Adrenal gland (tissue), 5 donors: ENCODE measurements at regions not wholly inside any gene's neighbourhood (a gene's known extent, or its start where the extent isn't known, plus 50 kb on each side); places are given as distances from the start of the nearest gene placed in this dataset.

Source experiments
- POLR2A ChIP-seq, 2 donors: fragments of 450-650 bp; IDR thresholded peaks; one replicate each; pipeline ENCODE4 v1.6.1; 2017; ENCODE audit warnings: antibody characterized with exemption in 2 of 2, mild to moderate bottlenecking in 2 of 2, moderate library complexity in 1 of 2
- TF ChIP-seq, protein P1 (sequence below), 6 experiments: fragments of 450-650 bp in 4 of 6; fragments of 200-600 bp in 2 of 6; sonication (generic) in 1 of 6; IDR thresholded peaks; 1 replicate in 5 of 6; 2 replicates in 1 of 6; pipeline versions ENCODE4 v1.5.1 to v1.8.0; 2016 to 2021; ENCODE audit warnings: antibody characterized with exemption in 6 of 6, mild to moderate bottlenecking in 2 of 6, moderate library complexity in 1 of 6
- donor health status: DM: no; HTN: no; CAD: no.

DNA sequence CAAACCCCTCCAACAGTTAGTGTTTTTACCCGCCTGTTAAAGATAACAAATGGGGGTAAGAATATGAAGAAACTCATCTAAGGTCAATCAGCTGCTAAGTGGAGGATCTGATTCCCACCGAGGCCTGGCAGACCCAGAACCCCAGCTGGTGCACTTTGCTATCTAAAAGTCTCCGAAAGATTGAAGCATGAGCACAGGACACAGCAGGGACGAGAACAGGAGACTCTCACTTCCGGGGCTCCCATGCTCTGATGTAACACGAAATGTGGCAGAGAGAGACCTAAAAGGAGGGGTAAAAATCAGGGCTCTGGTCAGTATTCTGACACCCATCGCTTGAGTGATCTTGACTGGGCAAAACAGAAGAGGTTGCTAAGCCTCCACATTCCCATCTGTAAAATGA lies 119.7 kb downstream of the PDCL3 start:
- TF ChIP-seq, protein P1, sequence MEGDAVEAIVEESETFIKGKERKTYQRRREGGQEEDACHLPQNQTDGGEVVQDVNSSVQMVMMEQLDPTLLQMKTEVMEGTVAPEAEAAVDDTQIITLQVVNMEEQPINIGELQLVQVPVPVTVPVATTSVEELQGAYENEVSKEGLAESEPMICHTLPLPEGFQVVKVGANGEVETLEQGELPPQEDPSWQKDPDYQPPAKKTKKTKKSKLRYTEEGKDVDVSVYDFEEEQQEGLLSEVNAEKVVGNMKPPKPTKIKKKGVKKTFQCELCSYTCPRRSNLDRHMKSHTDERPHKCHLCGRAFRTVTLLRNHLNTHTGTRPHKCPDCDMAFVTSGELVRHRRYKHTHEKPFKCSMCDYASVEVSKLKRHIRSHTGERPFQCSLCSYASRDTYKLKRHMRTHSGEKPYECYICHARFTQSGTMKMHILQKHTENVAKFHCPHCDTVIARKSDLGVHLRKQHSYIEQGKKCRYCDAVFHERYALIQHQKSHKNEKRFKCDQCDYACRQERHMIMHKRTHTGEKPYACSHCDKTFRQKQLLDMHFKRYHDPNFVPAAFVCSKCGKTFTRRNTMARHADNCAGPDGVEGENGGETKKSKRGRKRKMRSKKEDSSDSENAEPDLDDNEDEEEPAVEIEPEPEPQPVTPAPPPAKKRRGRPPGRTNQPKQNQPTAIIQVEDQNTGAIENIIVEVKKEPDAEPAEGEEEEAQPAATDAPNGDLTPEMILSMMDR (IDR thresholded peaks at IDR 0.05) = no peak
- no peak for TF ChIP-seq POLR2A (IDR thresholded peaks at IDR 0.05)
